SU-DHL-6 (cell line): ENCODE measurements at regions not wholly inside any gene's neighbourhood (a gene's known extent, or its start where the extent isn't known, plus 50 kb on each side); places are given as distances from the start of the nearest gene placed in this dataset.

Source experiments
- H2AFZ ChIP-seq: fragments of 200-600 bp; sonication (generic); 2 replicates; pipeline ENCODE4 v1.6.1; 2014; ENCODE audit warnings: low read depth, mild to moderate bottlenecking, moderate library complexity, mixed read lengths, antibody characterized with exemption, low read length; ENCODE audit not compliant: severe bottlenecking
- H3F3A ChIP-seq: fragments of 200-600 bp; shearing (Covaris generic); 2 replicates; pipeline ENCODE4 v1.6.0; 2016; ENCODE audit warnings: antibody characterized with exemption, mild to moderate bottlenecking; ENCODE audit not compliant: insufficient read depth
- H3K27ac ChIP-seq: fragments of 200-600 bp; sonication (generic); 2 replicates; pipeline ENCODE4 v1.5.1; 2016; ENCODE audit warnings: low read depth, mild to moderate bottlenecking, low read length, moderate library complexity, mixed read lengths
- H3K27me3 ChIP-seq: fragments of 200-600 bp; sonication (generic), shearing (Covaris generic); 2 replicates; pipeline ENCODE4 v1.6.0; 2014; ENCODE audit warnings: mild to moderate bottlenecking, low read length
- H3K36me3 ChIP-seq: fragments of 200-600 bp; sonication (generic); 2 replicates; pipeline ENCODE4 v1.6.1; 2014; ENCODE audit warnings: mild to moderate bottlenecking, low read length, mixed read lengths
- H3K4me2 ChIP-seq: fragments of 300-600, 200-600 bp; shearing (Covaris generic), sonication (generic); 2 replicates; pipeline ENCODE4 v1.6.0; 2014; ENCODE audit warnings: low read length, low read depth, mild to moderate bottlenecking; ENCODE audit not compliant: poor library complexity, severe bottlenecking
- H3K4me3 ChIP-seq: fragments of 200-600 bp; sonication (generic); 2 replicates; pipeline ENCODE4 v1.5.1; 2014; ENCODE audit warnings: antibody characterized with exemption, low read length, mild to moderate bottlenecking, mixed read lengths; ENCODE audit not compliant: insufficient read depth, poor library complexity, severe bottlenecking
- H3K79me2 ChIP-seq: fragments of 200-600 bp; sonication (generic); 2 replicates; pipeline ENCODE4 v1.6.1; 2014; ENCODE audit warnings: mild to moderate bottlenecking, low read length, moderate library complexity; ENCODE audit not compliant: insufficient read depth
- H3K9ac ChIP-seq: fragments of 200-600 bp; sonication (generic); 2 replicates; pipeline ENCODE4 v1.7.0; 2014; ENCODE audit warnings: mild to moderate bottlenecking, low read length
- H3K9me2 ChIP-seq: fragments of 200-600 bp; sonication (generic); replicated peaks from 2 replicates; pipeline ENCODE4 v1.6.1; 2014; ENCODE audit warnings: low read length; ENCODE audit not compliant: insufficient read depth
- H3K9me3 ChIP-seq: fragments of 200-600 bp; sonication (generic); 2 replicates; pipeline ENCODE4 v1.6.1; 2014; ENCODE audit warnings: low read length, mixed read lengths; ENCODE audit not compliant: insufficient read depth
- H4K20me1 ChIP-seq: fragments of 200-600 bp; sonication (generic); 2 replicates; pipeline ENCODE4 v1.6.1; 2014; ENCODE audit warnings: low read depth, mild to moderate bottlenecking, antibody characterized with exemption, low read length, moderate library complexity, mixed read lengths
- EZH2phosphoT487 ChIP-seq: fragments of 200-600 bp; sonication (generic), shearing (Covaris generic); conservative IDR thresholded peaks from 2 replicates; pipeline ENCODE4 v1.6.1; 2018; ENCODE audit warnings: mild to moderate bottlenecking, antibody characterized with exemption, low read length, moderate library complexity, mixed read lengths
- TF ChIP-seq, protein P1 (sequence below): fragments of 200-600 bp; sonication (generic); IDR thresholded peaks from one replicate; pipeline ENCODE4 v1.5.1; 2017; ENCODE audit warnings: antibody characterized with exemption, mild to moderate bottlenecking, low read length, moderate library complexity; ENCODE audit not compliant: insufficient read depth, poor library complexity, severe bottlenecking

DNA sequence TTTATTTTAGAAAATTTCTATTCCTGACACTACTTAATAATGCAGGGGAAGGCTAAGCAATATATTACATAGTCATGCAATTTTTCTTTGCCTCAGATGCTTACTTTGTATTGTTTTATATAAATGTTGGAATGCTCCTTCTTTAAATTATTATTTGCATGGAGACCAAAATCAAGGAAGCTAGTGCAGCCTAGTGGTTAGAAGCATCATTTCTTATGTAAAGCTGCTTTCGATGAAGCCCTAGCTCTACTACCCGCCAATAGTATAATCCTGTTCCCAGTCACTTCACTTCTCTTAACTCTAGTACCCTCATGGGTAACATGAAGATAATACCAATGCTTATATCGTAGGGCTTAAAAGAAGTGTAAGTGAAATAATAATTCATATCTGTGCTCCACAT lies 198.9 kb downstream of the LRATD1 start:
- Histone ChIP-seq H3K36me3 (no peaks in the 10 kb centered on the region), H3K9ac (no peak overlapping the region), H3K79me2 (no peaks in the 10 kb centered on the region), H3K4me2 (no peak overlapping the region), H3K4me3 (no peak overlapping the region), H4K20me1 (no peaks in the 10 kb centered on the region), H2AFZ (no peak overlapping the region), H3K9me3 (no peaks in the 10 kb centered on the region), H3K27me3 (no peaks in the 10 kb centered on the region), H3F3A (no peaks in the 10 kb centered on the region), H3K9me2 (no peaks in the 10 kb centered on the region; the same call in 1 of the 2 replicates), H3K27ac (no peak overlapping the region)
- no peak for TF ChIP-seq EZH2phosphoT487
- TF ChIP-seq, protein P1, sequence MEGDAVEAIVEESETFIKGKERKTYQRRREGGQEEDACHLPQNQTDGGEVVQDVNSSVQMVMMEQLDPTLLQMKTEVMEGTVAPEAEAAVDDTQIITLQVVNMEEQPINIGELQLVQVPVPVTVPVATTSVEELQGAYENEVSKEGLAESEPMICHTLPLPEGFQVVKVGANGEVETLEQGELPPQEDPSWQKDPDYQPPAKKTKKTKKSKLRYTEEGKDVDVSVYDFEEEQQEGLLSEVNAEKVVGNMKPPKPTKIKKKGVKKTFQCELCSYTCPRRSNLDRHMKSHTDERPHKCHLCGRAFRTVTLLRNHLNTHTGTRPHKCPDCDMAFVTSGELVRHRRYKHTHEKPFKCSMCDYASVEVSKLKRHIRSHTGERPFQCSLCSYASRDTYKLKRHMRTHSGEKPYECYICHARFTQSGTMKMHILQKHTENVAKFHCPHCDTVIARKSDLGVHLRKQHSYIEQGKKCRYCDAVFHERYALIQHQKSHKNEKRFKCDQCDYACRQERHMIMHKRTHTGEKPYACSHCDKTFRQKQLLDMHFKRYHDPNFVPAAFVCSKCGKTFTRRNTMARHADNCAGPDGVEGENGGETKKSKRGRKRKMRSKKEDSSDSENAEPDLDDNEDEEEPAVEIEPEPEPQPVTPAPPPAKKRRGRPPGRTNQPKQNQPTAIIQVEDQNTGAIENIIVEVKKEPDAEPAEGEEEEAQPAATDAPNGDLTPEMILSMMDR: no peak

DNA sequence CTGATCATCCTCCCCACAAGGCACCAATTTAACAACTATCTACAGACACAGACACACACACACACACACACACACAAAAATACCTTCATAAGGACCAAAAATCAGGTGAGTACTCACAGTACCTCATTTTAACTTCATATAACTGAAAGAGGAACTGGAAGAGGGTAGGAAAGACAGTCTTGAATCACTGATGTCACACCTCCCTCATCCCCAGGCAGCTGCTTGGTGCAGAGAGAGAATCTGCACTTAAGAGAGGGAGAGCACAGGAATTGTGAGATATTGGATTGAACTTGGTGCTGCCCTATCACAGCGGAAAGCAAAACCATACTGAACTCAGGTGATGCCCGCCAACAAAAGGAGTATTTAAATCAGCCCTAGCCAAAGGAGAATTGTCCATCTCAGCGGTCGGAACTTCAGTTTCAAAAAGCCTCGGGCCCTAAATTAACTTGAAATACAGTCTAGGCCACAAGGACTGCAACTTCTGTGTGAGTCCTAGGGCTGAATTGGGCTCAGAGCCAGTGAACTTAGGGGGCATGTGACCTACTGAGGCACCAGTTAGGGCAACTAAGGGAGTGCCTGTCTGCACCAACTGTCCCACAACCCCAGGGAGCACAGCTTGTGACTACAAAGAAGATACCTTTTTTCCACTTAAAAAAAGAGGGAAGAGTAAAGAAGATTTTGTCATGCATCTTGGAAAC lies 211.1 kb downstream of the LRATD1 start:
- no peak overlapping the region for H3K4me3 ChIP-seq
- no peaks in the 10 kb centered on the region for H3K9me3 ChIP-seq
- TF ChIP-seq EZH2phosphoT487: no peak
- TF ChIP-seq, protein P1: no peak

GRCh38 chr2:14855751-14856150 lies 223.2 kb downstream of the LRATD1 start:
- Histone ChIP-seq H3K36me3 (no peaks in the 10 kb centered on the region), H3K27ac (no peak overlapping the region), H4K20me1 (no peaks in the 10 kb centered on the region), H3K27me3 (no peaks in the 10 kb centered on the region), H3K9ac (no peak overlapping the region), H3K9me2 (no peaks in the 10 kb centered on the region), H3F3A (no peaks in the 10 kb centered on the region), H3K4me3 (no peak overlapping the region), H3K4me2 (no peak overlapping the region), H3K9me3 (no peaks in the 10 kb centered on the region), H3K79me2 (no peaks in the 10 kb centered on the region), H2AFZ (no peak overlapping the region)
- TF ChIP-seq, protein P1: no peak
- no peak for TF ChIP-seq EZH2phosphoT487

More for the DNA sequence above, 211.1 kb downstream of the LRATD1 start:
- no peaks in the 10 kb centered on the region for H3K79me2 ChIP-seq
- H3K27ac ChIP-seq: no peak overlapping the region
- no peaks in the 10 kb centered on the region for H3K36me3 ChIP-seq
- no peak overlapping the region for H2AFZ ChIP-seq
- H4K20me1 ChIP-seq: no peaks in the 10 kb centered on the region
- H3K4me2 ChIP-seq: no peak overlapping the region
- no peak overlapping the region for H3K9ac ChIP-seq
- H3F3A ChIP-seq: no peaks in the 10 kb centered on the region
- H3K9me2 ChIP-seq: no peaks in the 10 kb centered on the region
- no peaks in the 10 kb centered on the region for H3K27me3 ChIP-seq
